Esophagus muscularis mucosa (tissue), 4 donors: ENCODE measurements at regions not wholly inside any gene's neighbourhood (a gene's known extent, or its start where the extent isn't known, plus 50 kb on each side); places are given as distances from the start of the nearest gene placed in this dataset.
"Not testable (repeated sequence)": the region's sequence is repeated elsewhere in the genome, so short reads cannot be mapped to it uniquely, and the experiment has no call there.

Experiments
- EP300 ChIP-seq: sonication (generic); formaldehyde crosslinking; IDR thresholded peaks from one replicate; pipeline ENCODE4 v1.6.1; 2017; ENCODE audit warnings: antibody characterized with exemption
- POLR2A ChIP-seq: fragments of 450-650 bp; IDR thresholded peaks from one replicate; pipeline ENCODE4 v1.6.1; 2017; ENCODE audit warnings: antibody characterized with exemption, moderate library complexity, mild to moderate bottlenecking, low read depth
- POLR2AphosphoS5 ChIP-seq, 2 donors: sonication (generic); formaldehyde crosslinking; IDR thresholded peaks; one replicate each; pipeline ENCODE4 v1.6.1; 2017; ENCODE audit warnings: antibody characterized with exemption in 2 of 2
- TF ChIP-seq, protein P1 (sequence below), 3 experiments: fragments of 200-600 bp in 2 of 3; fragments of 450-650 bp in 1 of 3; sonication (generic) in 2 of 3; IDR thresholded peaks; one replicate each; pipeline ENCODE4 v1.5.1; 2017 to 2019; ENCODE audit warnings: antibody characterized with exemption in 3 of 3, mild to moderate bottlenecking in 2 of 3, moderate library complexity in 1 of 3

DNA sequence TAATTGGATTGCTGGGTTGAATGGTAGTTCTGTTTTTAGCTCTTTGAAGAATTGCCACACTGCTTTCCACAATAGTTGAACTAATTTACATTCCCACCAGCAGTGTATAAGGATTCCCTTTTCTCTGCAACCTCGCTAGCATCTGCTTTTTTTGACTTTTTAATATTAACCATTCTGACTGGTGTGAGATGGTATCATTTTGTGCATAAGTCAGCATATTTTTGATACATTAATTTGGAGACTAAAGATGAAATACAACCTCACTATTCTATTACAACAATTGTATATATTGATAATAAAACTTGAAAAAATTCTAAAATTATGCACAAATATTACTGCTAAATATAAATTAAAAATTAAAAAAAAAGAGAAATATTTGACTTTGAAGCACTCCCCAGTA, 350.9 kb downstream of the SPIN4 start:
- TF ChIP-seq EP300; POLR2A; POLR2AphosphoS5 (IDR thresholded peaks at IDR 0.05): not testable (repeated sequence)
- TF ChIP-seq, protein P1, sequence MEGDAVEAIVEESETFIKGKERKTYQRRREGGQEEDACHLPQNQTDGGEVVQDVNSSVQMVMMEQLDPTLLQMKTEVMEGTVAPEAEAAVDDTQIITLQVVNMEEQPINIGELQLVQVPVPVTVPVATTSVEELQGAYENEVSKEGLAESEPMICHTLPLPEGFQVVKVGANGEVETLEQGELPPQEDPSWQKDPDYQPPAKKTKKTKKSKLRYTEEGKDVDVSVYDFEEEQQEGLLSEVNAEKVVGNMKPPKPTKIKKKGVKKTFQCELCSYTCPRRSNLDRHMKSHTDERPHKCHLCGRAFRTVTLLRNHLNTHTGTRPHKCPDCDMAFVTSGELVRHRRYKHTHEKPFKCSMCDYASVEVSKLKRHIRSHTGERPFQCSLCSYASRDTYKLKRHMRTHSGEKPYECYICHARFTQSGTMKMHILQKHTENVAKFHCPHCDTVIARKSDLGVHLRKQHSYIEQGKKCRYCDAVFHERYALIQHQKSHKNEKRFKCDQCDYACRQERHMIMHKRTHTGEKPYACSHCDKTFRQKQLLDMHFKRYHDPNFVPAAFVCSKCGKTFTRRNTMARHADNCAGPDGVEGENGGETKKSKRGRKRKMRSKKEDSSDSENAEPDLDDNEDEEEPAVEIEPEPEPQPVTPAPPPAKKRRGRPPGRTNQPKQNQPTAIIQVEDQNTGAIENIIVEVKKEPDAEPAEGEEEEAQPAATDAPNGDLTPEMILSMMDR (IDR thresholded peaks at IDR 0.05) = not testable (repeated sequence)
